ENCODE measurements at regions not wholly inside any gene's neighbourhood (a gene's known extent, or its start where the extent isn't known, plus 50 kb on each side); places are given as distances from the start of the nearest gene placed in this dataset.

- no peak for TF ChIP-seq CTCF (IDR thresholded peaks at IDR 0.05)
- TF ChIP-seq POLR2A (IDR thresholded peaks at IDR 0.05), result no peak
- TF ChIP-seq POLR2AphosphoS5 (IDR thresholded peaks at IDR 0.05), result no peak
Measured at GRCh38 chr2:2410987-2411386, 79.9 kb upstream of the MYT1L start.

Data from suprapubic skin (tissue), 4 donors.